HCT116 (cell line): ENCODE measurements at regions not wholly inside any gene's neighbourhood (a gene's known extent, or its start where the extent isn't known, plus 50 kb on each side); places are given as distances from the start of the nearest gene placed in this dataset.

ENCODE experiments used
- ATAC-seq: fragments of 200-7000 bp; cut with Tn5 transposase; 2 replicates; pipeline ENCODE4 v1.9.1; 2020; ENCODE audit warnings: mild to moderate bottlenecking, moderate library complexity
- BruUV-seq: library from RNA; stranded (reverse); fragments of 400-500 nt; replicated peaks from 2 replicates; lab custom pipeline; 2021; lab: Mats Ljungman, UMichigan
- CTCF ChIA-PET: fragments of 300-600 bp; sonication (Branson Sonifier 250); formaldehyde crosslinking; loops from one replicate; lab custom pipeline; 2021; ENCODE audit warnings: antibody characterized with exemption; lab: Charles Lee
- POLR2A ChIA-PET: fragments of 300-600, 350-600 bp; sonication (Branson Sonifier 250); formaldehyde crosslinking; loops from one replicate; lab custom pipeline; 2021; ENCODE audit warnings: antibody characterized with exemption; lab: Charles Lee
- RAD21 ChIA-PET, 2 experiments: fragments of 300-600 bp; sonication (Branson Sonifier 250); formaldehyde crosslinking; loops; one replicate each; lab custom pipeline; 2023; ENCODE audit warnings: low total read pairs in 2 of 2; ENCODE audit not compliant: uncharacterized antibody in 2 of 2, unreplicated experiment in 2 of 2, low non-redundant PET in 1 of 2; lab: Charles Lee
- DNase-seq: peaks from one replicate; pipeline ENCODE4 v3.0.0-alpha.2; 2010; ENCODE audit warnings: low read depth, low spot score
- H2AFZ ChIP-seq: fragments of 200-600 bp; shearing (Covaris generic), sonication (generic); 2 replicates; pipeline ENCODE4 v1.6.1; 2017; ENCODE audit warnings: low read depth, mixed run types, mixed read lengths, antibody characterized with exemption, low read length; ENCODE audit not compliant: poor library complexity, severe bottlenecking
- H3K27ac ChIP-seq: 2 replicates; pipeline ENCODE4 v1.5.1; 2012; ENCODE audit warnings: low read depth, low read length
- H3K27me3 ChIP-seq: fragments of 200-600 bp; sonication (generic); 2 replicates; pipeline ENCODE4 v1.6.1; 2016; ENCODE audit warnings: mixed run types, low read length, mixed read lengths; ENCODE audit not compliant: insufficient read depth
- H3K36me3 ChIP-seq, 2 experiments: fragments of 200-500 bp in 1 of 2; fragments of 200-600 bp in 1 of 2; sonication (Bioruptor generic) in 1 of 2; sonication (generic) in 1 of 2; 2 replicates each; pipeline versions ENCODE4 v1.5.1 to v1.6.1; 2014 to 2016; ENCODE audit warnings: low read length in 2 of 2, inconsistent platforms in 1 of 2, mixed read lengths in 1 of 2, mixed run types in 1 of 2; ENCODE audit not compliant: insufficient read depth in 2 of 2, control insufficient read depth in 1 of 2
- H3K4me1 ChIP-seq, 2 experiments: fragments of 200-600 bp in 1 of 2; sonication (generic) in 1 of 2; 2 replicates each; pipeline versions ENCODE4 v1.5.1 to v1.6.1; 2012 to 2017; ENCODE audit warnings: low read length in 2 of 2, inconsistent platforms in 1 of 2, mild to moderate bottlenecking in 1 of 2, mixed read lengths in 1 of 2, mixed run types in 1 of 2, moderate library complexity in 1 of 2; ENCODE audit not compliant: insufficient read depth in 2 of 2, control insufficient read depth in 1 of 2
- H3K4me2 ChIP-seq: fragments of 200-600 bp; sonication (generic); 2 replicates; pipeline ENCODE4 v1.6.1; 2017; ENCODE audit warnings: mixed run types, low read length, mixed read lengths
- H3K4me3 ChIP-seq, 2 experiments: fragments of 200-600 bp in 1 of 2; sonication (generic) in 1 of 2; replicated peaks in 1 of 2; 2 replicates each; pipeline ENCODE4 v1.5.1; 2011 to 2016; ENCODE audit warnings: low read length in 2 of 2, control low read depth in 1 of 2, low read depth in 1 of 2, mild to moderate bottlenecking in 1 of 2, mixed read lengths in 1 of 2, mixed run types in 1 of 2
- H3K79me2 ChIP-seq: fragments of 200-600 bp; sonication (generic); 2 replicates; pipeline ENCODE4 v1.6.1; 2017; ENCODE audit warnings: mild to moderate bottlenecking, mixed run types, low read length, moderate library complexity, mixed read lengths; ENCODE audit not compliant: insufficient read depth
- H3K9ac ChIP-seq: fragments of 200-600 bp; sonication (generic); 2 replicates; pipeline ENCODE4 v1.6.1; 2016; ENCODE audit warnings: low read length, mixed read lengths
- H3K9me2 ChIP-seq: fragments of 200-600 bp; sonication (generic), shearing (Covaris generic); 2 replicates; pipeline ENCODE4 v1.6.1; 2017; ENCODE audit warnings: mixed run types, mild to moderate bottlenecking, moderate library complexity; ENCODE audit not compliant: insufficient read depth
- H3K9me3 ChIP-seq, 2 experiments: fragments of 200-500 bp in 1 of 2; fragments of 200-600 bp in 1 of 2; sonication (Bioruptor generic) in 1 of 2; sonication (generic) in 1 of 2; 2 replicates each; pipeline ENCODE4 v1.6.1; 2014 to 2017; ENCODE audit warnings: low read length in 2 of 2, mixed read lengths in 2 of 2, inconsistent platforms in 1 of 2, low read depth in 1 of 2, mild to moderate bottlenecking in 1 of 2, mixed run types in 1 of 2, moderate library complexity in 1 of 2; ENCODE audit not compliant: control insufficient read depth in 1 of 2, insufficient read depth in 1 of 2
- H4K20me1 ChIP-seq: fragments of 200-600 bp; sonication (generic), shearing (Covaris generic); 2 replicates; pipeline ENCODE4 v1.6.1; 2017; ENCODE audit warnings: mixed run types, mild to moderate bottlenecking, moderate library complexity; ENCODE audit not compliant: insufficient read depth
- CBX3 ChIP-seq: IDR thresholded peaks from 2 replicates; pipeline ENCODE4 v1.6.1; 2012; ENCODE audit warnings: low read depth
- CEBPB ChIP-seq: IDR thresholded peaks from 2 replicates; pipeline ENCODE4 v1.6.1; 2012; ENCODE audit warnings: low read depth
- EGR1 ChIP-seq: IDR thresholded peaks from 2 replicates; pipeline ENCODE4 v1.6.1; 2012; ENCODE audit warnings: low read depth
- ELF1 ChIP-seq: IDR thresholded peaks from 2 replicates; pipeline ENCODE4 v1.6.1; 2012; ENCODE audit warnings: low read depth, borderline replicate concordance
- EZH2 ChIP-seq: fragments of 200-600 bp; sonication (generic); IDR thresholded peaks from 2 replicates; pipeline ENCODE4 v1.6.1; 2017; ENCODE audit warnings: antibody characterized with exemption, mixed run types
- EZH2phosphoT487 ChIP-seq: fragments of 200-600 bp; IDR thresholded peaks from 2 replicates; pipeline ENCODE4 v1.6.1; 2018; ENCODE audit warnings: antibody characterized with exemption, borderline replicate concordance
- POLR2A ChIP-seq: IDR thresholded peaks from 2 replicates; pipeline ENCODE4 v1.7.0; 2011; ENCODE audit warnings: borderline replicate concordance; ENCODE audit not compliant: insufficient read depth, insufficient read length; ENCODE audit errors: extremely low read depth
- RAD21 ChIP-seq: IDR thresholded peaks from 2 replicates; pipeline ENCODE4 v1.6.1; 2012; ENCODE audit warnings: low read depth, mild to moderate bottlenecking
- intact Hi-C: fragments of 100-400 bp; cut with micrococcal nuclease; formaldehyde crosslinking; loops from 2 replicates; pipeline ENCODE4 v1.10.0; 2022
- TF ChIP-seq, protein P1 (sequence below): IDR thresholded peaks from 2 replicates; pipeline ENCODE4 v1.6.1; 2012; ENCODE audit warnings: low read depth
- TF ChIP-seq, protein P2 (sequence below): IDR thresholded peaks from 2 replicates; pipeline ENCODE4 v1.6.1; 2012
- TF ChIP-seq, protein P3 (sequence below), 3 experiments: fragments of 200-600 bp in 1 of 3; sonication (generic) in 1 of 3; IDR thresholded peaks in 2 of 3; conservative IDR thresholded peaks in 1 of 3; 2 replicates each; pipeline ENCODE4 v1.5.1; 2012 to 2017; ENCODE audit warnings: low read depth in 2 of 3, low read length in 2 of 3, antibody characterized with exemption in 1 of 3, borderline replicate concordance in 1 of 3, control low read depth in 1 of 3, mild to moderate bottlenecking in 1 of 3, mixed read lengths in 1 of 3, mixed run types in 1 of 3, moderate library complexity in 1 of 3; ENCODE audit not compliant: insufficient read depth in 1 of 3

DNA sequence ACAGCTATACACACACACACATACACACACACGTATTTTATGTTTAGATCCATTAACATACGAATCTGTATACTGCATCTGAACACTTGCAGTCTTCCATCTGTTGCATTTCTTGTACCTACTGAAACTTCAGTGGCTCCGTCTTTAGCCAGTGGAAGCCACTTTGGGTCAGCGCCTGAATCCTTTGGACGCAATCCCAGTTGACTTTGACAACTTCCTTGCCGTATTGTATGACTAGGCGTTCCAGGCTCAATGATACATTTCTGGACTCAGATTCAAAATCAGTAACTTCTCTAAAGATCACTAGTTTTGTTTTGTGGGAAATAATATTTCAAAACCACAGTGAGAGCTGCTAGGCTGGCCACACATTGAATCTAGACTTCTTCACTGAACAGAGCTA lies 101.5 kb upstream of the GPC1 start:
- no peak for ATAC-seq
- no peak overlapping the region for H3K27ac ChIP-seq
- TF ChIP-seq EZH2, result no peak
- TF ChIP-seq, protein P1, sequence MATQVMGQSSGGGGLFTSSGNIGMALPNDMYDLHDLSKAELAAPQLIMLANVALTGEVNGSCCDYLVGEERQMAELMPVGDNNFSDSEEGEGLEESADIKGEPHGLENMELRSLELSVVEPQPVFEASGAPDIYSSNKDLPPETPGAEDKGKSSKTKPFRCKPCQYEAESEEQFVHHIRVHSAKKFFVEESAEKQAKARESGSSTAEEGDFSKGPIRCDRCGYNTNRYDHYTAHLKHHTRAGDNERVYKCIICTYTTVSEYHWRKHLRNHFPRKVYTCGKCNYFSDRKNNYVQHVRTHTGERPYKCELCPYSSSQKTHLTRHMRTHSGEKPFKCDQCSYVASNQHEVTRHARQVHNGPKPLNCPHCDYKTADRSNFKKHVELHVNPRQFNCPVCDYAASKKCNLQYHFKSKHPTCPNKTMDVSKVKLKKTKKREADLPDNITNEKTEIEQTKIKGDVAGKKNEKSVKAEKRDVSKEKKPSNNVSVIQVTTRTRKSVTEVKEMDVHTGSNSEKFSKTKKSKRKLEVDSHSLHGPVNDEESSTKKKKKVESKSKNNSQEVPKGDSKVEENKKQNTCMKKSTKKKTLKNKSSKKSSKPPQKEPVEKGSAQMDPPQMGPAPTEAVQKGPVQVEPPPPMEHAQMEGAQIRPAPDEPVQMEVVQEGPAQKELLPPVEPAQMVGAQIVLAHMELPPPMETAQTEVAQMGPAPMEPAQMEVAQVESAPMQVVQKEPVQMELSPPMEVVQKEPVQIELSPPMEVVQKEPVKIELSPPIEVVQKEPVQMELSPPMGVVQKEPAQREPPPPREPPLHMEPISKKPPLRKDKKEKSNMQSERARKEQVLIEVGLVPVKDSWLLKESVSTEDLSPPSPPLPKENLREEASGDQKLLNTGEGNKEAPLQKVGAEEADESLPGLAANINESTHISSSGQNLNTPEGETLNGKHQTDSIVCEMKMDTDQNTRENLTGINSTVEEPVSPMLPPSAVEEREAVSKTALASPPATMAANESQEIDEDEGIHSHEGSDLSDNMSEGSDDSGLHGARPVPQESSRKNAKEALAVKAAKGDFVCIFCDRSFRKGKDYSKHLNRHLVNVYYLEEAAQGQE, result no peak
- TF ChIP-seq, protein P2, sequence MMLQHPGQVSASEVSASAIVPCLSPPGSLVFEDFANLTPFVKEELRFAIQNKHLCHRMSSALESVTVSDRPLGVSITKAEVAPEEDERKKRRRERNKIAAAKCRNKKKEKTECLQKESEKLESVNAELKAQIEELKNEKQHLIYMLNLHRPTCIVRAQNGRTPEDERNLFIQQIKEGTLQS, result no peak
- no peak for TF ChIP-seq CBX3
- TF ChIP-seq ELF1, result no peak
- TF ChIP-seq POLR2A, result no peak
- TF ChIP-seq EGR1, result no peak
- no peak for TF ChIP-seq EZH2phosphoT487
- TF ChIP-seq RAD21, result no peak
- no peak for TF ChIP-seq CEBPB
- TF ChIP-seq, protein P3, sequence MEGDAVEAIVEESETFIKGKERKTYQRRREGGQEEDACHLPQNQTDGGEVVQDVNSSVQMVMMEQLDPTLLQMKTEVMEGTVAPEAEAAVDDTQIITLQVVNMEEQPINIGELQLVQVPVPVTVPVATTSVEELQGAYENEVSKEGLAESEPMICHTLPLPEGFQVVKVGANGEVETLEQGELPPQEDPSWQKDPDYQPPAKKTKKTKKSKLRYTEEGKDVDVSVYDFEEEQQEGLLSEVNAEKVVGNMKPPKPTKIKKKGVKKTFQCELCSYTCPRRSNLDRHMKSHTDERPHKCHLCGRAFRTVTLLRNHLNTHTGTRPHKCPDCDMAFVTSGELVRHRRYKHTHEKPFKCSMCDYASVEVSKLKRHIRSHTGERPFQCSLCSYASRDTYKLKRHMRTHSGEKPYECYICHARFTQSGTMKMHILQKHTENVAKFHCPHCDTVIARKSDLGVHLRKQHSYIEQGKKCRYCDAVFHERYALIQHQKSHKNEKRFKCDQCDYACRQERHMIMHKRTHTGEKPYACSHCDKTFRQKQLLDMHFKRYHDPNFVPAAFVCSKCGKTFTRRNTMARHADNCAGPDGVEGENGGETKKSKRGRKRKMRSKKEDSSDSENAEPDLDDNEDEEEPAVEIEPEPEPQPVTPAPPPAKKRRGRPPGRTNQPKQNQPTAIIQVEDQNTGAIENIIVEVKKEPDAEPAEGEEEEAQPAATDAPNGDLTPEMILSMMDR (IDR thresholded peaks at IDR 0.05 in 2 of 3, conservative IDR thresholded peaks at IDR 0.05 in 1 of 3; ENCODE audit: borderline replicate concordance in 1 of 3, insufficient read depth in 1 of 3, low read depth in 2 of 3, low read length in 2 of 3), result no peak
- TF ChIP-seq, all 23 proteins: peak for 0
- Histone ChIP-seq H2AFZ (no peak overlapping the region), H3K79me2 (no peaks in the 10 kb centered on the region), H3K9me2 (no peaks in the 10 kb centered on the region), H3K4me3 (no peak overlapping the region), H3K27me3 (no peaks in the 10 kb centered on the region; the same call in 1 of the 2 replicates), H3K4me1 (no peaks in the 10 kb centered on the region), H3K9me3 (no peaks in the 10 kb centered on the region; a peak in 1 of 4 replicates), H3K36me3 (no peaks in the 10 kb centered on the region), H3K9ac (no peak overlapping the region), H4K20me1 (no peaks in the 10 kb centered on the region), H3K4me2 (no peak overlapping the region)
- ChIA-PET RAD21 (no interaction called here), POLR2A (no interaction called here), CTCF (no interaction called here)
- no peak for DNase-seq
- intact Hi-C loops, result no loop called here
- no TSS peak for BruUV-seq
